ENCODE measurements at regions not wholly inside any gene's neighbourhood (a gene's known extent, or its start where the extent isn't known, plus 50 kb on each side); places are given as distances from the start of the nearest gene placed in this dataset.

- TF ChIP-seq, protein P1, sequence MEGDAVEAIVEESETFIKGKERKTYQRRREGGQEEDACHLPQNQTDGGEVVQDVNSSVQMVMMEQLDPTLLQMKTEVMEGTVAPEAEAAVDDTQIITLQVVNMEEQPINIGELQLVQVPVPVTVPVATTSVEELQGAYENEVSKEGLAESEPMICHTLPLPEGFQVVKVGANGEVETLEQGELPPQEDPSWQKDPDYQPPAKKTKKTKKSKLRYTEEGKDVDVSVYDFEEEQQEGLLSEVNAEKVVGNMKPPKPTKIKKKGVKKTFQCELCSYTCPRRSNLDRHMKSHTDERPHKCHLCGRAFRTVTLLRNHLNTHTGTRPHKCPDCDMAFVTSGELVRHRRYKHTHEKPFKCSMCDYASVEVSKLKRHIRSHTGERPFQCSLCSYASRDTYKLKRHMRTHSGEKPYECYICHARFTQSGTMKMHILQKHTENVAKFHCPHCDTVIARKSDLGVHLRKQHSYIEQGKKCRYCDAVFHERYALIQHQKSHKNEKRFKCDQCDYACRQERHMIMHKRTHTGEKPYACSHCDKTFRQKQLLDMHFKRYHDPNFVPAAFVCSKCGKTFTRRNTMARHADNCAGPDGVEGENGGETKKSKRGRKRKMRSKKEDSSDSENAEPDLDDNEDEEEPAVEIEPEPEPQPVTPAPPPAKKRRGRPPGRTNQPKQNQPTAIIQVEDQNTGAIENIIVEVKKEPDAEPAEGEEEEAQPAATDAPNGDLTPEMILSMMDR (IDR thresholded peaks at IDR 0.05; ENCODE audit: control insufficient read depth, extremely low read depth, insufficient read depth): no peak
- H3K4me3 ChIP-seq (ENCODE audit: low read depth, low read length): no peak overlapping the region
- no peak for DNase-seq (ENCODE audit: low read depth)
Measured at GRCh38 chr6:40956936-40957335, 82.1 kb downstream of the UNC5CL start.

GRCh38 chr6:40955178-40955545, 83.9 kb downstream of the UNC5CL start:
- no peak overlapping the region for H3K4me3 ChIP-seq (ENCODE audit: low read depth, low read length)
- no peak for DNase-seq (ENCODE audit: low read depth)
- TF ChIP-seq, protein P1 (IDR thresholded peaks at IDR 0.05; ENCODE audit: control insufficient read depth, extremely low read depth, insufficient read depth): no peak

DNA sequence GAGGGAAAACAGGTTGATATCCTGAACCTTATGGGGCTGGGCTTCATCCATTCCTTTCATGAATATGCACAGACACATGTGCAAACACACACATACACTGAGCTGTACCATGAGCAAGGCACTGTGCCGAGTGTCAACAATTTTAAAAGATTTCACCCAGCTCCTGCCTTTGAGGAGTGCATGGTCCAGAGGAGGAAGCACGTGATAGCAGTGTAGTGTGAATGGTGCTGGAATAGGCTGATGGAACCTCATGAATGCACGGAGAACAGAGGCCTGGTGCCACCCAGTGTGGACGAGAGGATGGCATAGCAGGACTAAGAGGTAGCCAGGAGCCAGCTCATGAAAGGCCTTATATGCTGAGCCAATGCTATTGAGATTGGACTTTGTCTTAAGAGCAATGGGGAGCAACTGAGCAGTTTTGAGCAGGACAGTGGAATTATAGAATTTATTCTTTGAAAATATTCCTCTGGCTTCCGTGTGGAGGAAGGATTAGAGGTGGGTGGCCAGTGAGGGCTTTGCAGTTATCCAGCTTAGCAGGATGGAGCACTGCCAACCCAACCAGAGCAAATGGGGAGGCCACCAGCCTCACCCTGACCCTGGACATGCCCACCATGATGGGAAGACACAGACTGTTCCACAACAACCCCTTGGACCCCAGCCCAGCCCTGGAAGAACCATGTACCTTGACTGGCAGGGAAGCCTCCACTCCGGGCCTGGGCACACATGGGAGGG, 84.4 kb downstream of the UNC5CL start:
- no peak for DNase-seq (ENCODE audit: low read depth)
- TF ChIP-seq, protein P1 (IDR thresholded peaks at IDR 0.05; ENCODE audit: control insufficient read depth, extremely low read depth, insufficient read depth): no peak
- H3K4me3 ChIP-seq (ENCODE audit: low read depth, low read length): no peak overlapping the region

DNA sequence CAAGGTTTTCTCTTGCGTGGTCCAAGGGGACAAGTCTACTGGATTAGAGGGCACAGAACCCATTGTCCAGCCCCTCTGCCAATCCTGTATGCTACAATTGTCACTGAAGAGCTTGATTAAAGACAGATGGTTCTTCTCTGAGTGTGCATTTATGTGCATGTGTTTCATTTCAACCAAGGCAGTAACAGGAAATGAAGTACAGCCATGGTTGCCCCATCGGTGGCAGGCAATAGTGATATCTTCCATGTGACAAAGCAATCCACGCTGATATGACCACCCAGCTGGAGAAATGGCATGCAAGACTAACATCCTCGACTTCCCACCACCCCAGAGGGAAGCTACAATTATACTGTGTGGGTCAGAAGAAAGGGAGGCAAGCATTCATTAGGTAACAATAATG, 85.5 kb downstream of the UNC5CL start:
- H3K4me3 ChIP-seq (ENCODE audit: low read depth, low read length): no peak overlapping the region
- DNase-seq (ENCODE audit: low read depth): no peak
- TF ChIP-seq, protein P1 (IDR thresholded peaks at IDR 0.05; ENCODE audit: control insufficient read depth, extremely low read depth, insufficient read depth): no peak

DNA sequence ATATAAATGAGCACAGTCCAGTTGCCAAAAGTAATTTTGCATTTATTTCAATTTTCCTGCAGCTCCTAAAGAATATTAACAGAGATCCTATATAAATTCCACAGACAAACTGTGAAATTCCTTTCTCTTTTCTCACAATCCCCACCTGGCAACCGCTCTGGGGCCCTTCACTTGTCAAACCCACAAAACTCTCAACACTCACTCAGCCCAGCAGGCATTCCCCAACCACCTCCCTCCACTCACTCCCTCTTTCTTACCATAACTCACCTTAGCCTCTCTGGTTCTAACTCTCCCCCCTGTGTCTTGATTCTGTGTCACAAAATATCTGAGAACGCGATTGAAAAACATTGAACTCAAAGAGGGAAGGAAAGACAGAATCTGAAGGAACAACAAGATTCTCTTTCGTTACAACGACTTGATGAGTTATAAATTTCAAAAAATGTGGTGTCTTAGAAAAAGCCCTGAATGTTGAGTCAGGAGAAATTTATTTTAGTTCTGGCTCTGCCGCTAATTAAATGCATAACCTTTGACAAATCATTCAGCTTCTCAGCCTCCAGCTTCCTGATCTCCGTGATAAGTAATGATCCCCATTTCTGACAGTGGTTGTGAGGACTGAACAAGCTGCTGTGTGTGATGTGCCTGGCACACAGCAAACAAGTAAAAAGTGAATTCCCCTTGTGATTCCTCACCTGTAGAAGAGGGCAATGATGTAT, 87.9 kb downstream of the UNC5CL start:
- TF ChIP-seq, protein P1 (IDR thresholded peaks at IDR 0.05; ENCODE audit: control insufficient read depth, extremely low read depth, insufficient read depth): no peak
- H3K4me3 ChIP-seq (ENCODE audit: low read depth, low read length): no peak overlapping the region
- no peak for DNase-seq (ENCODE audit: low read depth)

- H3K4me3 ChIP-seq (ENCODE audit: low read depth, low read length): no peak overlapping the region
- TF ChIP-seq, protein P1 (IDR thresholded peaks at IDR 0.05; ENCODE audit: control insufficient read depth, extremely low read depth, insufficient read depth): no peak
- DNase-seq (ENCODE audit: low read depth): no peak
Measured at GRCh38 chr6:40948570-40948969, 90.5 kb downstream of the UNC5CL start.

Measured in LNCaP clone FGC (cell line).